ENCODE measurements at regions not wholly inside any gene's neighbourhood (a gene's known extent, or its start where the extent isn't known, plus 50 kb on each side); places are given as distances from the start of the nearest gene placed in this dataset.
"Not testable (repeated sequence)": the region's sequence is repeated elsewhere in the genome, so short reads cannot be mapped to it uniquely, and the experiment has no call there.

DNA sequence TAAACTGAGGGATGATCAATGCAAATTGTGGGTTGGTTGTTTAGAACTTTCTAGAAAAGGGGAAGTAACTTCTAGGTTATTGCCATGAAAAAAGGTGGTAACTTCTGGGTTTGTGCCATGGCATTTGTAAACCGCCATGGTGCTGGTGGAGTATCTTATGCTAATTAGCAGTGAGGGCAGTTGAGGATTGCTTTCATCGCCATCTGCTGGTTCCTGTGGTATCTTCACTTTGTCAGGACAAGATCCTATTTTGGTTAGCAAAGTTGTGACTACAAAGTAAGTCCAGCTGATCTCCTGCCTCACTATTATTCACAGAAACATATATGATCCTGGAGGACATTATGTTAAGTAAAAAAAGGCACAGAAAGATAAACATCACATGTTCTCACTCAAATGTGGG lies 1332.3 kb downstream of the CDH11 start:
- H3K36me3 Mint-ChIP-seq = peaks cover 6 to 10% of the 10 kb centered on the region in 2 donors
- ATAC-seq (no peak), DNase-seq (ENCODE audit: low spot score in 2 of 2) (no peak)
- H3K27ac Mint-ChIP-seq = no peak overlapping the region
- H3K9me3 Mint-ChIP-seq = peaks cover 20 to 30% of the 10 kb centered on the region in 2 donors

DNA sequence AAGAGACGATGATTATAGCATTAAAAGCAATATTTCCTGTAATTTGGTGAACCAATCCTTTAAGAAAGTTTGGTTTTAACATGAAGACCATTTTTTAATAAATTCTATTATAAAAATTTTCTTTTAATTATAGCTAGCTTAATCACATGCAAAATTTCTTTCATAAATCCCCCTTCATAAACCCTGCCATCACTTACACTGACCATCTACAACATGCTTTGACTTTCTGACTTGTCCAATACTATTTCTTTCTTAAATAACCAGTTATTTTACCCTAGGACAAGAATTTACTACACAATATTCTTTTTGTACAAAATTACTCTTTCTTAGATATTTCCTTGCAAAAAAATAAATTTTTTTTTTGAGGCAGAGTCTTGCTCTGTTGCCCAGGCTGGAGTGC lies 1334.8 kb downstream of the CDH11 start:
- DNase-seq (ENCODE audit: low spot score in 2 of 2) = no peak
- H3K27ac Mint-ChIP-seq = no peak overlapping the region
- peaks cover 25 to 28% of the 10 kb centered on the region in 2 donors for H3K9me3 Mint-ChIP-seq
- H3K36me3 Mint-ChIP-seq = peaks cover 6 to 10% of the 10 kb centered on the region in 2 donors
- no peak for ATAC-seq

GRCh38 chr16:63785170-63785569 lies 1336.7 kb downstream of the CDH11 start:
- peaks cover 6 to 10% of the 10 kb centered on the region in 2 donors for H3K36me3 Mint-ChIP-seq

DNA sequence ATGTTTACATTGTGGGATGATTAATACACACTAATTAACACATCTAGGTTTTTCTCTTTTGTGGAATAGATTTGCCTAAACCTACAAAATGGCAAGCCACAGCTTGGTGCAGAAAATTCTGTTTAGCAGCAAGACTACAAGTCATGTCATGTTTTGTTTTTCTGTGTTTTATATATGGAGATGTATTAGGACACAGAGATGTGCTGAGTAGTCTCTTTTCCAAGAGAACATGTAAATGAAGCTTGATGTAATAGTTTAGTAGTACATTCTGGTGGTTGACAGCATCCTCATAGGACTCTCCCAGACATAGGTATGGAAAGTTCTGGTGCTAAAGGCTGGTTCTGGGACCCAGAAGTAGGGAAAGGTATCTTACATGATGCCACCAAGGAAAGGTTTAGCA lies 1345.4 kb downstream of the CDH11 start:
- Mint-ChIP-seq H3K27ac (no peak overlapping the region), H3K36me3 (peaks cover 0 to 4% of the 10 kb centered on the region in 2 donors), H3K9me3 (peaks cover 15 to 19% of the 10 kb centered on the region in 2 donors)
- ATAC-seq = no peak
- DNase-seq (ENCODE audit: low spot score in 2 of 2) = no peak

More at GRCh38 chr16:63785170-63785569, 1336.7 kb downstream of the CDH11 start:
- H3K27ac Mint-ChIP-seq = no peak overlapping the region
- DNase-seq (ENCODE audit: low spot score in 2 of 2) (no peak), ATAC-seq (no peak)
- H3K9me3 Mint-ChIP-seq = peaks cover 25 to 29% of the 10 kb centered on the region in 2 donors

GRCh38 chr16:63776034-63776433 lies 1345.8 kb downstream of the CDH11 start:
- H3K27ac Mint-ChIP-seq = no peak overlapping the region
- DNase-seq (ENCODE audit: low spot score in 2 of 2) = no peak
- H3K36me3 Mint-ChIP-seq = peaks cover 0 to 4% of the 10 kb centered on the region in 2 donors
- peaks cover 15 to 19% of the 10 kb centered on the region in 2 donors for H3K9me3 Mint-ChIP-seq
- no peak for ATAC-seq

GRCh38 chr16:63774302-63774701 lies 1347.6 kb downstream of the CDH11 start:
- ATAC-seq = no peak
- no peak overlapping the region for H3K27ac Mint-ChIP-seq
- H3K36me3 Mint-ChIP-seq = peaks cover 0 to 4% of the 10 kb centered on the region in 2 donors
- DNase-seq (ENCODE audit: low spot score in 2 of 2) = no peak
- H3K9me3 Mint-ChIP-seq = peaks cover 18 to 21% of the 10 kb centered on the region in 2 donors

- Mint-ChIP-seq H3K9me3 (peaks cover 26 to 30% of the 10 kb centered on the region in 2 donors), H3K36me3 (no peaks in the 10 kb centered on the region), H3K27ac (no peak overlapping the region)
- DNase-seq (ENCODE audit: low spot score in 2 of 2) (no peak), ATAC-seq (no peak)
These were observed 1352.7 kb downstream of the CDH11 start for GRCh38 chr16:63769211-63769610.

DNA sequence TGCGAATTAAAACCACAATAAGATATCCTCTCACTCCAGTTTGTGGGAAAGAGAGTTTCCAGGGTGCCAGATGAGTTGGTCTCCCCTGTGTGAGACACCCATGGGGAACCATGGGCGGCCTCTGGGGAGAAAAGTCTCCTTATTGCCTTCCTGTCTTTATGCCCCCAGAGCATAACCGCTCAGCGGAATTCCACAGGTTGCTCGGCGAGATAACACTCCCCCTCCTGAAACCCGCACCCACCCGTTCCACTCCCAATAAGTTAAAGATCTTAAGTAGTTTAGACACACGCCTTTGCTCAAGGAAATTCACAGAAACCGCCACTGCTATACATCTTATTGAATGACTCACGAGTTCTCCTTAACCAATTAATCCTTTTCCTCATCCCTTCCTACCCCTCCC lies 1361.6 kb downstream of the CDH11 start:
- not testable (repeated sequence) for DNase-seq (ENCODE audit: low spot score in 2 of 2); ATAC-seq; H3K27ac Mint-ChIP-seq
- peaks cover 33 to 37% of the 10 kb centered on the region in 2 donors for H3K9me3 Mint-ChIP-seq
- peaks cover 0 to 20% of the 10 kb centered on the region in 2 donors for H3K36me3 Mint-ChIP-seq

DNA sequence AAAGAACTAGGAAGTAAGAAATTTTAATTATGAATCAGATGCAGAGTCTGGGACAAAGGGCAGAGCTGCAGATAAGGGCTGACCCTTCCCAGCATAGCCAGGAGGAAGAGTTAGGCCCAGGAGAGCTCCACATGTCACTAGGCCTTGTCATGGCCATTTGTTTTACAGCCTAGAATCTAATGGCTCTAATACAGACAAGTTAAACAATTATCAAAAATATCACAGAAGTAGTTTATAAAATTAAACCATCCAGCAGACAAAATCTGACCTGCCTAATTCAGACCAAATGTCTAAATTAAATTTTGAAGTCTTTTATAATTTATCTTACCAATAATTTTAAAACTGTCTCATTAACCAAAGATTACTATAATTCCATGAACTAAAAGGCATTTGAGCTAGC lies 1369.5 kb downstream of the CDH11 start:
- no peak overlapping the region for H3K27ac Mint-ChIP-seq
- peaks cover 29 to 34% of the 10 kb centered on the region in 2 donors for H3K9me3 Mint-ChIP-seq
- peaks cover 0 to 8% of the 10 kb centered on the region in 2 donors for H3K36me3 Mint-ChIP-seq
- no peak for ATAC-seq
- no peak for DNase-seq (ENCODE audit: low spot score in 2 of 2)

GRCh38 chr16:63749276-63749675 lies 1372.6 kb downstream of the CDH11 start:
- DNase-seq (ENCODE audit: low spot score in 2 of 2) (no peak), ATAC-seq (no peak)
- Mint-ChIP-seq H3K36me3 (peaks cover 0 to 15% of the 10 kb centered on the region in 2 donors), H3K27ac (no peak overlapping the region), H3K9me3 (peaks cover 33 to 45% of the 10 kb centered on the region in 2 donors)

DNA sequence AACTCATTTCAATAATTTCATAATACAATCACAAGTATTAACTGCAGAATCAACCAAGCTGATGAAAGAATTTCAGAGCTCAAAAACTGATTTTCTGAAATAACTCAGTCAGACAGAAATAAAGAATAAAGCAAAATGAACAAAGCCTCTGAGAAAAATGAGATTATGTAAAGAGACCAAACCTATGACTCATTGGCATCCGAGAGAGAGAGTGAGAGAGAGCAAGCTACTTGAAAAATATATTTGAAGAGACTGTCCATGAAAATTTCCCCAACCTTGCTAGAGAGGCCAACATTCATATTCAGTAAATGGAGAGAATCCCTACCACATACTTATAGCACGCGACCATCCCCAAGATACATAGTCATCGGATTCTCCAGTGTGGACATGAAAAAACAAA lies 1376.4 kb downstream of the CDH11 start:
- DNase-seq (ENCODE audit: low spot score in 2 of 2) = no peak
- Mint-ChIP-seq H3K9me3 (peaks cover 32 to 38% of the 10 kb centered on the region in 2 donors), H3K36me3 (peaks cover 0 to 15% of the 10 kb centered on the region in 2 donors), H3K27ac (no peak overlapping the region)
- no peak for ATAC-seq

DNA sequence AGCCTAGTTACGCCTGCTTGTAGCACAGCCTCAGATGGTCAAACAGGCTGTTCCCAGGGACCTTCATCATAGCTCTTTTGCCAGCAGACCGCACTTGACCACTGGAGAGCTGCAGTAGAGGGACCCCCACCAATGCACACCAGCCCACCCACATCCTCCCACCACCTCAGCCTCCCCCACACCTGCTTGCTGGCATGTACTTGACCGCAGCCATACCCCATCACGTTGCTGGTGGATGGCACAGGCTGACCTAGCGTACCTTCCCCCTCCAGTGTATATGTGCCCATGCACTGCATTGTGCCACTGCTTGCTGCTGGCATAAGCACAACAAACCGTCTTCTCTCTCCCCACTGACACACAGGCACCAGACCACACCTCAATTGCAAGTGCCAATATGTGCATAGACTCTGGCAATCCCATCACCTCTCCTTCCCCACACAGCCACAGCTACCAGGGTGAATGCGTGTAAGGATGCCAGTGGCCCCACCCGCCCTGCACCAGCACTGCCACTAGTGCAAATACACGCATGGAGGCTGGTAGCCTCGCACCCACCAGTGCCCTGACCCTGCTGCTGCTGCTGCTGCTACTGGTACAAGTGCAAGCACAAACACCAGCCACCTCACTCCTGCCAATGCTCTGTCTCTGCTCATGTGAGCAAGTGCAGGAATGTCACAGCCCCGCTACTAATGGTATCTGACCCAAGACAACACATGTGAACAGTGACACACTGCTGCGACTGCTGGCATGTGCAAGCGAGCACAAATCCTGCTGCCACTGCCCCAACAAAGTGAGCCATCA lies 1377.6 kb downstream of the CDH11 start:
- ATAC-seq (no peak), DNase-seq (ENCODE audit: low spot score in 2 of 2) (no peak)
- Mint-ChIP-seq H3K36me3 (peaks cover 0 to 15% of the 10 kb centered on the region in 2 donors), H3K27ac (no peak overlapping the region), H3K9me3 (peaks cover 29 to 31% of the 10 kb centered on the region in 2 donors)

DNA sequence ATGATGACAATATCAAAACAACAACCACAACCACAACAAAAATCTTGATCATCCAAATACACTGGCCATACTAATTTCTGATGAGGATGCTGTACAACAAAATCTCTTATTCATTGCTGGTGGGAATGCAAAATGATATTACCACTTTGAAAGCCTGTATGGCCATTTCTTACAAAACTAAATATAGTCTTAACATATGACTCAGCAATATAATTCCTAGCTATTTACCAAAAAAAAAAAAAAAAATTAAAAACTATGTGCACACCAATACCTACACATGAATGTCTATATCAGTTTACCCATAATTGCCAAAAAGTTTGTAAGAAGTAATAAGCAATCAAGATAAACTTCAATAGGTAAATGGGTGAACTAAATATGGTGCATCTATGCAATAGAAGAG lies 1379.7 kb downstream of the CDH11 start:
- Mint-ChIP-seq H3K9me3 (peaks cover 28 to 32% of the 10 kb centered on the region in 2 donors), H3K27ac (no peak overlapping the region), H3K36me3 (peaks cover 0 to 19% of the 10 kb centered on the region in 2 donors)
- no peak for DNase-seq (ENCODE audit: low spot score in 2 of 2)
- ATAC-seq = no peak

- no peak for DNase-seq (ENCODE audit: low spot score in 2 of 2)
- H3K9me3 Mint-ChIP-seq = peaks cover 14 to 18% of the 10 kb centered on the region in 2 donors
- no peak for ATAC-seq
- no peak overlapping the region for H3K27ac Mint-ChIP-seq
- peaks cover 0 to 11% of the 10 kb centered on the region in 2 donors for H3K36me3 Mint-ChIP-seq
These were observed 1384.2 kb downstream of the CDH11 start for GRCh38 chr16:63737633-63738032.

GRCh38 chr16:63735456-63735855 lies 1386.4 kb downstream of the CDH11 start:
- H3K27ac Mint-ChIP-seq = no peak overlapping the region
- H3K36me3 Mint-ChIP-seq = peaks cover 0 to 11% of the 10 kb centered on the region in 2 donors
- ATAC-seq = no peak
- peaks cover 14 to 18% of the 10 kb centered on the region in 2 donors for H3K9me3 Mint-ChIP-seq
- no peak for DNase-seq (ENCODE audit: low spot score in 2 of 2)

- no peak for DNase-seq (ENCODE audit: low spot score in 2 of 2)
- Mint-ChIP-seq H3K9me3 (peaks cover 16 to 17% of the 10 kb centered on the region in 2 donors), H3K36me3 (peaks cover 0 to 5% of the 10 kb centered on the region in 2 donors), H3K27ac (no peak overlapping the region)
- no peak for ATAC-seq
These were observed 1401.0 kb downstream of the CDH11 start for GRCh38 chr16:63720848-63721247.

- no peak for ATAC-seq
- no peak for DNase-seq (ENCODE audit: low spot score in 2 of 2)
- peaks cover 12 to 17% of the 10 kb centered on the region in 2 donors for H3K9me3 Mint-ChIP-seq
- H3K27ac Mint-ChIP-seq = no peak overlapping the region
- peaks cover 0 to 5% of the 10 kb centered on the region in 2 donors for H3K36me3 Mint-ChIP-seq
These were observed 1401.9 kb downstream of the CDH11 start for GRCh38 chr16:63719926-63720325.

GRCh38 chr16:63717806-63718205 lies 1404.1 kb downstream of the CDH11 start:
- no peak for ATAC-seq
- peaks cover 4 to 17% of the 10 kb centered on the region in 2 donors for H3K9me3 Mint-ChIP-seq
- H3K27ac Mint-ChIP-seq = no peak overlapping the region
- peaks cover 0 to 5% of the 10 kb centered on the region in 2 donors for H3K36me3 Mint-ChIP-seq
- DNase-seq (ENCODE audit: low spot score in 2 of 2) = no peak
